ENCODE measurements at regions not wholly inside any gene's neighbourhood (a gene's known extent, or its start where the extent isn't known, plus 50 kb on each side); places are given as distances from the start of the nearest gene placed in this dataset.

DNA sequence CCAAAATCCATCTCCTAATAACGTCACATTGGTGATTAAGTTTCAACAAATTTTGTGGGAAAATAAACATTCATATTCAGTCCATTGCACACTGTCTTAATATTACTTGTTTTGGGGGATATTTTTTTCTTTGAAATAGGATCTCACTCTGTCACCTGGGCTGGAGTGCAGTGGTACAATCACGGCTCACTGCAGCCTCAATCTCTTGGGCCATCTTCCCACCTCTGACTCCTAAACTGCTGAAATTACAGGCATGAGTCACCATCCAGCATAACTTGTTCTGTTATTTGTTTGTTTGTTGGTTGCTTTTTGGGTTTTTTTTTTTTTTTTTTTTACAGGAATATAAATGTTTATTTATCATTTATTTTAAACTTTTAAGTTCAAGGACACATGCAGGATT is 556.1 kb upstream of the SLITRK6 start:
- no peak for TF ChIP-seq EZH2 (IDR thresholded peaks at IDR 0.05; ENCODE audit: insufficient read depth, poor library complexity, severe bottlenecking)
- no peak for TF ChIP-seq EZH2phosphoT487 (IDR thresholded peaks at IDR 0.05; ENCODE audit: insufficient read depth, low read depth)

Measured in GM23248 (cell line).